ENCODE measurements at regions not wholly inside any gene's neighbourhood (a gene's known extent, or its start where the extent isn't known, plus 50 kb on each side); places are given as distances from the start of the nearest gene placed in this dataset.
"Not testable (repeated sequence)": the region's sequence is repeated elsewhere in the genome, so short reads cannot be mapped to it uniquely, and the experiment has no call there.

DNA sequence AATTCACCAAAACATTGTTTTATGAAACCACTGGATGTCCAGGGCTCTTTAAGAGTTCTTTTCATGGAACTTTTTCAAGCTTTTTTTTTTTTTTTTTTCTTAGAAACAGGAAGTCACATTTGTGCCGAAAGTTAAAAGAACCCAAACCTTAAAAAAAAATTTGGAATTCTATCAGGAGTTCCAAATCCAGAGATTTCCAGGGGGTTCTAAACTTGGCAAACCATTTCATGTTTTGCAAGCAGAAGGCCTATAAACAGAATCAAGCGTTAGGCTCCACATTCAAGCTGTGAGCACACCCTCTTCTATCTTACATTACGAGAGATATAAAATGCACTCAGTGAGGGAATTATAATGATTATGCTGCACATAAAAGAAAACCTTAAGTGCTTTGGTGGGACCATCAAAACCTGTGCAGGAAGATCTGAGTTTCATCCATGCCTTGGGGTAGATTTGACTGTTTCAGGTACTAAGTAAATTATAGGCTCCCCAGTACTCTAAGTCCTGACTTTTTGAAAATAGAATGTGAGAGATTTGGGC is 154.8 kb upstream of the FAR2 start:
- ATAC-seq (peak in 1 of 2 donors; percentile 55), DNase-seq (no peak)
- intact Hi-C loops (cut with DNase I): no loop called here

DNA sequence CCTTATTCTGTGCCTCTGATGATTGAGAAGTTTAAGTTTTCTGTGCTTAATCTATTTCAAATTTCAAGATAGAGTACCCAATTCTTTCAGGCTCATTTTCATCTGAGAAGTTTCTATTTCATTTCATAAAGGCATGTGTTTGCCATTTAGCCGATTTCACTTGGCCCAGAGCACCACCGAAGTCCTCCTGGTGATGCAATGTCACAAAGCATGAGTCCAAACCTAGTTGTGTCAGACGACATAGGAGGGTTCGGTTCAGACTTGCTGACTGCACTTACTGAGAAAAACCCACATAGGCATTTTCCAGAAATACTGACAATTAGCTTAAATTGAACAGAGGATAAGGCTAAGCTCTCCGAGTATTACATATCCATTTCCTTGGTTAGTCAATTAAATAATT is 152.4 kb upstream of the FAR2 start:
- DNase-seq (no peak), ATAC-seq (peak in 1 of 2 donors; percentile 69)
- intact Hi-C loops (cut with DNase I): no loop called here

DNA sequence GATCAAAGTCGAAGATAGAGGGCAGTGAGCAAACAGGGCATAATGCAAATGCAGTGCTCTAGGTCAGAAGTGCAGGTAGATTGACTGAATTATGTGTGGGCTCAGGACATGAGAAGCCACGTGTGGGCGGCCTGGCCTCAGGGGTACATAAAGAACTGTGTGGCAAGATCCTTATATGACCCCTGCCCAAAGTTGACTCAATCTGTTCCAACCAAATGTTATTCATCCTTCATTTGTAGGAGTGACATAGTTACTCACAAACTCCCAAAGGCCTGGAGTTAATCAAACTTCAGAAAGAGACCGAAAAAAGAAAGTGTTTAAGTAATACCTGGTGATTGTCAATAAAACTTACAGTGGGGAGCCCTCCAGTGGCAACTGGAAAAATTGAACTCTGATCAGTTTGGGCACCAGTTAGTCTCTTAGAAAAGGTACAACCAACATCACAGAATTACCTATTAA is 150.4 kb upstream of the FAR2 start:
- DNase-seq (no peak), ATAC-seq (peak in 1 of 2 donors; percentile 72)
- intact Hi-C loops (cut with DNase I): no loop called here

DNA sequence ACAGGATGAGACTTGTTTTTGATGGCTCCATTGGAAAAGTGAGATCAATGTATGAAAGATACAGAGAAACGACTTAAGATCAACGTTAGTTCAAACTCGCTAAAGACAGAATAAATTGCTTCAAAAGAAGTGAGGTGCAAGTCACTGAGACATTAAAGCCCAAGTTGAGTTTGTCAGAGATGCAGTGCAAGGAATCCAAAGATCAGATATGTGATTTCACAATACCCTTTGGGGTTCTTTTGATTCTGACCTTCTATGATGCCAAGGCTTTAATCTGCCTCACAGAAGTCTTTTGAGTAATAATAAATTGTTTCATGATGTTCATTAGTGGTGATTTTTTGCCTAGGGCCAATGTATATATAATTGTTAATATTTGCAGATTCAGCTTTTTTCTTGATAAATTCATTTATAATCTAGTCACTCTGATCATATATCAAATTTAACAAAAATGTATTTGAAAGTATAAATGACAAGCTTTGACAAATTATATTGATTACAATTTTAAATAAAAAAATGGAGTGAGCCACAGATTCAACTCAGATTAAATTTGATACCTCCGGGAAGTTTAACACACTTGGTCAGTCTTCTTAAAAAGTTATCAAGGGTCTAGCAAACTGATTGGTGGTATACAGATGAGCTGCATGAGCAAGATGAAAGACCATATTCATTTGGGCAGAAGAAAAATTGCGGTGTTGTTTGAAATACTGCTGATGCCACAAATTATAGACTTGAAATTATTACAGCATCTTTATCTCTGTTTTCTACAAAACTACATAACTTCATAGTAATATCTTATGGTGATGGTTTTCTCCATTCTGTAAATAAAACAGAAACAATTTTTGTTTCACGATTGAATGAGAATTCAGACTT is 144.8 kb upstream of the FAR2 start:
- ATAC-seq: no peak
- no peak for DNase-seq
- intact Hi-C loops (cut with DNase I): no loop called here

DNA sequence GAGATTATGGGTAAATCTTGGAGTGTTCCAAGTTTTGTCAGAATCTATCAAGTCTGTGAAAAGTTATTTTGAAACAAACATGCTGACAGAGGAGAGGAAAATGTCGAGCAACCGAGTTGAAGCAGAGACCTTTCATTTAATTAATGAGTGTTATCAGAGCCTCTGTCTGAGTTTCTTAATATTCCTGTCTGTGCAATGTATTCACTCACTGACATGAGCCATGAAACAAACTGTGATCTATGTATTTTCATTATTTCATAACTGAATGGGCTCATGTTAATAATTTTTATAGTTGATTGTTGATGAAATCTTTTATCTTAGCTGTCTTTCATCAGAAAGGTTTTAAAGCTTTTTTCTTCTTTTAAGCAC is 144.2 kb upstream of the FAR2 start:
- ATAC-seq: peak in 1 of 2 donors; percentile 51
- no peak for DNase-seq
- intact Hi-C loops (cut with DNase I): no loop called here

DNA sequence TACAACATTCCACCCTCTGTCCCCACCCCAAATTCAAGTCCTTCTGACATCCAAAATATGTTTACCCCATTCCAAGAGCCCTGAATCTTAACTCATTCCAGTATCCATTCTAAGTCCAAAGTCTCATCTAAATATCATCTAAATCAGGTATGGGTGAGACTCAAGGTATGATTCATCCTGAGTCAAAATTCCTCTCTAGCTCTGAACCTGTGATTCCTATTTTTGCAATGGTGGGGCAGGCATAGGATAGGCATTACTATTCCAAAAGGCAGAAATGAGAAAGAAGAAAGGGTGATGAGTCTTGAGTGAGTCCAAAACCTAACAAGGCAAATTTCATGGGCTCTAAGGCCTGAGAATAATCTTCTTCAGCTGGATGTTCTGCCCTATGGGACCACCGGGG is 140.3 kb upstream of the FAR2 start:
- no peak for ATAC-seq
- intact Hi-C loops (cut with DNase I): no loop called here

DNA sequence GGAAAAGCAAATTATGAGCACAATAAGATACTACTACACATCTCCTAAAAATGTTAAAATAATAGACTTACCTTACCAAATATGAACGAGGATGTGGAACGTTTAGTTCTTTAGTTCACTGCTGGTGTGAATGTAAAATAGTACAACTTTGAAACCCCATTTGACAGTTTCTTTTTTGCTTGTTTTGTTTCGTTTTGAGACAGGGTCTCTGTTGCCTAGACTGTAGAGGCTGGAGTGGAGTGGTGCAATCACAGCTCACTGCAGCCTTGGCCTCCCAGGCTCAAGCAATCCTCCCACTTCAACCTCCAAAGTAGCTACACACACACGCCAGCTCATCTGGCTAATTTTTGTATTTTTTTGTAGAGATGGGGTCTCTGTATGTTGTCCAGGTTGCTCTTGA is 136.4 kb upstream of the FAR2 start:
- intact Hi-C loops (cut with DNase I): no loop called here
- ATAC-seq: no peak

More for the DNA sequence above, 140.3 kb upstream of the FAR2 start:
- no peak for DNase-seq

DNA sequence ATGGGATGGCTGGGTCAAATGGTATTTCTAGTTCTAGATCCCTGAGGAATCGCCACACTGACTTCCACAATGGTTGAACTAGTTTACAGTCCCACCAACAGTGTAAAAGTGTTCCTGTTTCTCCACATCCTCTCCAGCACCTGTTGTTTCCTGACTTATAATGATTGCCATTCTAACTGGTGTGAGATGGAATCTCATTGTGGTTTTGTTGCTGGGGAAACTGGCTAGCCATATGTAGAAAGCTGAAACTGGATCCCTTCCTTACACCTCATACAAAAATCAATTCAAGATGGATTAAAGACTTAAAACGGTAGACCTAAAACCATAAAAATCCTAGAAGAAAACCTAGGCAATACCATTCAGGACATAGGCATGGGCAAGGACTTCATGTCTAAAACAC is 131.5 kb upstream of the FAR2 start:
- ATAC-seq; DNase-seq; intact Hi-C loops (cut with DNase I): not testable (repeated sequence)

More for the DNA sequence above, 136.4 kb upstream of the FAR2 start:
- no peak for DNase-seq

DNA sequence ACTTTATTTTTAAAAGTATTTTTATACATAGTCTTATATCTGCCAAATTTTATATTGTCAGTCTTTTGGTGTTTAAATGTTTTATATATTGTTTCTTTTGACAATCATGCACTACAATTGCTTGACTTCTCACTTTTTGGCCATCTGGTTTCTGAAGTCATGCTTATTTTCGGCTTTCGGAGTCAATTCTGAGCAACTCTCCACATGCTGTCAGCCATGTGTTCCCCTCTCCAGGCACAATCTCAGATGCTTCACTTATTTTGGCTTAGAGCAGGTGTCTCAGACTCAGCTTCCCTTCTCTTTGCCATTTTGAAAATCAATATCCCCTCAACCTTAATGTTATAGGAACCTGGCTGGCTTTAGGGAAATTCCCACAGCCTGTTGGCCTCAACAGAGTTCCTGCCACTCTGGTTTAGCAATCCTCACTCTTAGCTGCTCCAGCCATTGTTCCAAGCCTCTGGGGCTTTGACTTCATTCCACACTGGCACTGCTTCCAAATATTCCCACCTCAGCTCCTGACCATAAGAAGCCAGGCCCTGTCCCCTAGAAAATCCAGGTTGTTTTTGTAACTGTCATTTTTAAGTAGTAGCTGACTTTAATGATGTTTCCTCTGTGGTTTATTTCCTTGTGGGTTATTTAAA is 125.5 kb upstream of the FAR2 start:
- DNase-seq: no peak
- ATAC-seq: no peak
- intact Hi-C loops (cut with DNase I): no loop called here

DNA sequence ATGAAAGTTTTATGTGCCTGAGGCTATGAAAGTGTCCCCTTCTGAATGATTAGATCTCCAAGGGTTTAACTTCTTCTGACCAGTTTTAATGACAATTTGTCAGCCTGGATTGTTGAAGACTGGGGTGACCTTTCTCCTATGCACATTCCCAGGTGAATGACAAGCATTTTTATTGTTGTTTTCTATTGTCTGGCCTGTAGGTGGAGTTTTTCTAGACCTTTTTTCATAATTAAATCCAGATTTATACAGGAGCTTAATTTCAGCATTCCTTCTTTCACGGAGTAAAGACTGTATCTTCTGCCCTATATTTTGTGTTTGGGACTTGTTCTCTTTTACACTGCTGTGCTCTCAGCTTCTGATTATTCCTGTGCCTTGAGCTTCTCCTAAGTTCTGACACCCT is 125.0 kb upstream of the FAR2 start:
- ATAC-seq (no peak), DNase-seq (no peak)
- intact Hi-C loops (cut with DNase I): no loop called here

DNA sequence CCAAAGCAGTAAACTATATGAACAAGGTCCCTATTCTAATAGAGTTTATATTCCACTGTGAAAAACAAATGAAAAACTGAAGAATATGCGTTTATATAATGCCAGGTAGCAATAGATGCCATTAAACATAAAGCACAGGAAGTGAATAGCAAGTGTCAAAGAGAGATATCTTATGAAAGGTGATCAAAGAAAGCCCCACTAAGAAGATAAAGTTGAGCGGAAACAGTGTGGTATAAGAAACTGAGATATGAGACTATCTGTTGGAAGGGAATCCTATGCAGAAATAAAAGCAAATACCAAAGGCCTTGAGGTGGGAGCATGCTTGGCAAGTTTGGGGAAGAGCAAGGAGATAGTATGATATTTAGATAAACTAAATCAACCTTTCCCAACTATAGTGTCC is 123.1 kb upstream of the FAR2 start:
- intact Hi-C loops (cut with DNase I): no loop called here
- ATAC-seq (no peak), DNase-seq (no peak)

DNA sequence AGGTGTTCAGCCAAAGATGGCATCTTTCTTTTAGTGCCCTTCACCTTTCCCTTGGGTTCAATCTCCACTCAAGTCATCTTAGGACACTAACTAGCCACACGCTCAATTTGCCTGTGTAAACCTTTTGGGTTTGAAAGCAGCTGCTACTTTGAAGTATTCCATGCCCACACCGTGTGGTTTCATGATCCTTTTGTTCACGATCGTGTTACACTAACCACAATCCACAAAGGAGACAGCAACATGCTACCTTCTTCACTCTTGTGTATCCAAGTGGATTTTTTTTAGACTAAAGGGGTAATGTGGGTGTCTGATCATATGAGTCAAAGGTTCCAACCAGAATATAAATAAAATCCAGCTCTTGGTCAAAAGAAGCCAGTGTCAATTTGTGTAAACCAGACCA is 122.7 kb upstream of the FAR2 start:
- DNase-seq (no peak), ATAC-seq (no peak)
- intact Hi-C loops (cut with DNase I): no loop called here

DNA sequence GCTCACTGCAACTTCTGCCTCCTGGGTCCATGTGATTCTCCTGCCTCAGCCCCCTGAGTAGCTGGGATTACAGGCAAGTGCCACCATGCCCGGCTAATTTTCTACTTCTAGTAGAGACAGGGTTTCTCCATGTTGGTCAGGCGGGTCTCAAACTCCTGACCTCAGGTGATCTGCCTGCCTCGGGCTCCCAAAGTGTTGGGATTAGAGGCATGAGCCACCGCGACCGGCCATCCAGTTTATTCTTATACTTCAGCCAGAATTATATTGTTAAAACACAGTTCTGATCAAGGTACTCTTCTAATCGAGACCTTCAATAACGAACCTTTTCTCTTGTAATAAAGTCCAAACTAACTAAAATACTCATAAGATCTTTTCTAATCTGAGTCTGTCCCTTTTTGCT is 119.6 kb upstream of the FAR2 start:
- intact Hi-C loops (cut with DNase I); ATAC-seq; DNase-seq: not testable (repeated sequence)

DNA sequence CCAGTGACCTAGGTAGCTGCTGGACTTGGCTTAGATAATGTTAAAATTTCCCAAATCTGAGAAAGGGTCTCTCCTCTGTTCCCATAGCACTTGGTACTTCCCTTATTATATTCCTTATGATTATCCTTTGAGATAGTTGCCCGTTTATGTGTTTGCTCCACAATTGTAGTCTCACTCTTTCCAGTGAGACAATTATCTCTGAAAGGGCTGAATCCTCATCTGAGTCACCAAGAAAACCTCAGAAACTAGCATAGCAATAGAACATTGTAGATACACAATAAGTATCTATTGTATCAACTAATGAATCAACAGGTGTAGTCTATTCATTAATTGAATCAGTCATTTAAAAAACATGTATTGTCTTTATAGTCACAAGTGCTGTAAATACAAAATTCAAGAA is 119.1 kb upstream of the FAR2 start:
- no peak for DNase-seq
- ATAC-seq: no peak
- intact Hi-C loops (cut with DNase I): no loop called here

DNA sequence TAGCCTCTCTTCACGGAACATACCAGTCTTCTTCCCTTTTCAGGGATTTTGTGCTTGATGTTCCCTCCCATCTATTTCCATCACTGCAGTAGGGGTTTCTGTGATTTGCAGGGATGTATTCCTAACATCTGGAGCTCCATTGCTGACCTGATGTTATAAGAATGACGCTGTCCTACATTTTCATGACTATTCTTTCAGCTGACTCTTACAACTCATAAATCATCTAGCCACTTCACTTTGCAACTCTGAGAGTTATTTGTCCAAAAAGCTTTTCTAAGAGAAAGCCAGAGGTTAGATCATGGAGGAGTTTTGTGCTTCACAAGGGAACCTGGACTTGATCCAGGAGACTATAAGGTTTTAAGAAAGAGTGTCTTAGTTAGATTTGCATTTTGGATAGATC is 116.6 kb upstream of the FAR2 start:
- intact Hi-C loops (cut with DNase I): no loop called here
- ATAC-seq (no peak), DNase-seq (no peak)

DNA sequence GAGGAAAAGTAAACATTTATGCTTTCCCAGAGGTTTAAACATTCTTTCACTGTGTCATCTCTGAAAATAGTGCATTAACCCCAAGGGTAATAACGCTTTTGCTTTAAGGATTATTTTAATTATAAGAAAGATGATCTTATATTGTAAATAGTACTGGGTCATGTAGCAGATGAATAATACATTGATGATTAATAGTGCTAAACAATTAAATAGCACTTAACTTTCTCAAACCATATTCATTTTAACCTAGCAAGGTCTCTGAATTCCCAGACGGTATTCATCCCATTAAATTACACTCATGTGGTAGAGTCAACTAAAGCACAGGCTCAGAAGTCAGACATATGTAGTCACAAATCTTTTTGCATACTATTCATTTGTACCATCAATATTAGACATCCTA is 115.6 kb upstream of the FAR2 start:
- no peak for ATAC-seq
- intact Hi-C loops (cut with DNase I): no loop called here

DNA sequence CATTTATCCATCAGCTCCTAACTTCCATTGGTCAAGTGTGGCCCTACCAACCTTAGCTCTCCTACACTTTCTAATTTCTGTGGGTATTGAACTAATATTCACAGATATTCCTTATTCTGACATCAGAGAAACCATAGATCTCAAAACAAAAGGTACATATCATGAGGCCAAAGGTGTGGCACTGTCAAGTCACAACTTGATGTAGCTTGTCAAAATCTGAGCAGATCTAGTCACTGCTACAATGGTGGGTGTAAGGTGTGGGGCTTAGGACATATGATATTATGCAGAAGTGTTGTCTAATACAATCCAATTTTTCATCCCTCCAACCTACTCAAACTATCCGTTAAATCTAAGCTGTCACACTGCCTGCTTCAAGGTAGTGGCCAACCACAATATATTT is 114.0 kb upstream of the FAR2 start:
- ATAC-seq: no peak
- intact Hi-C loops (cut with DNase I): no loop called here
- no peak for DNase-seq

More for the DNA sequence above, 115.6 kb upstream of the FAR2 start:
- no peak for DNase-seq

DNA sequence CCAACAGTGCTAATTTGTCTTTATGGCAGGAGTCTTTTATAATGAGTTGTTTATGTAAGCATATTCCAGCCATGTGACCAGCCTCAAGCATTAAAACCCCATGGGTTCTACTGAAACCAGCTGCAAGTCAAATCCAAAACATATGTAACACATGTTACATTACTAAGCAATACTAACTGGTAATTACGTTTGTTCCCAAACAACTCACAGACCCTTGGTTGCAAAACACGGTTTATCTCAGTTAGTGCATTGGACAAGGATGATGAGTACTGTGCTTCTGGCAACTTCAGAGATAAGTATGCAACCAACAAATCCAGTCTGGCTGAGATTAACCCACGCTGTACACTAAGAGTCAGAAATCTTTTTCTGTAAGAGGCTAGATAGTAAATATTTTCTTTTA is 110.1 kb upstream of the FAR2 start:
- peak in 1 of 2 donors; percentile 82 for ATAC-seq
- intact Hi-C loops (cut with DNase I): no loop called here
- no peak for DNase-seq

DNA sequence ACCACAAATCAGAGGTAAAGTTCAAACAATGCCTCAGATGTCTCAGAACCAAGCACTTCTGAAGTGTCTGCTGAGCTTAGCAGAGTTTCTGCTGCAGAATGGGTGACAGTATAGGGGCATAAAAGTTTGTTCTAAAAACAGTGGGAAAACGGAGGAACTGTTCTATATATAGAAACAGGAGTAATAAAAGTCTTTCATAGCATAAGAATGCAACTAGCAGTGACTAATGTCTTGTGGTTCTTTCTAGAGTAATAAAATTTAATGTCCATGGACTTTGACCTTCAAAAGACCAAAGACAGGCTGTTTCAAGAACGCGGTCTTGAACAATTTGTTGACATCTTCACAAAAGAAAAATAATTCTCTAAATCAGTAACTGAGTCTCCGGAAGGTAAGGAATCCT is 107.5 kb upstream of the FAR2 start:
- intact Hi-C loops (cut with DNase I): no loop called here
- no peak for ATAC-seq

DNA sequence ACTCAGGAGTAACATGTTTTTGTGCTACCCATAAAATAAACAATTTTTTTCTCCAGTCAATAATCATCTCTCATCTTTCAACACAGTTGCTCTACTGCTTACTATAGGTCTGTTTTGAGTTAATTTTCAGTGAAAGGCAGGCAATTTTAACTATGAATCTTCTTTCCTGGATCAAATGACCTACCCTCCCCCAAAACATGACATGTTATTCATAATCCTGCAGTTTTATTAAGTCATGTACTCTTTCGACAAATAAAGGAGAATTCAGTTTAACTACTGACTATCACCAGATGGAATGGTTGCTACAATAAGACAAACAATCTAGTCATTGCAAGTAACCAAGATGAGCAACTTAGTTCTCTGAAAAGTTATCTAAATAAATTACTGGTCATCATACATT is 106.0 kb upstream of the FAR2 start:
- intact Hi-C loops (cut with DNase I): no loop called here
- ATAC-seq: no peak
- no peak for DNase-seq

More for the DNA sequence above, 107.5 kb upstream of the FAR2 start:
- DNase-seq: no peak

DNA sequence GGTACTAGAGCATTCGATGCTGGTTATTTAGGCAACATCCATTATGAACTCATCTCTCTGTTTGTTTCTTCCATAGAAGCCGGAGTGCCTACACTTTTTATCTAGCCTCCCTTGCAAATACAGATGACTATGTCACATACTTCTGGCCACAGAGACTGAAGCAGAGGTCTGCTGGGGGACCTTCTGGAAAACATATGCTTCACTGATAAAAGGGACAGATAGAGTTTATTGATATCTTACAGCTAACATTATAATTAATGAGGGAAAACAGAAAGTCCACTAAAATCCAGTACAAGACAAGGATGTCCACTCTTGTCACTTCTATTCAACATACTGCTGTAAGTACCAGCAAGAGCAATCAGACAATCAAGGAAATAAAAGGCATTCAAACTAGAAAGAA is 104.3 kb upstream of the FAR2 start:
- no peak for DNase-seq
- ATAC-seq: no peak
- intact Hi-C loops (cut with DNase I): no loop called here

Measured in left cardiac atrium (tissue), 4 donors.